ENCODE measurements at regions not wholly inside any gene's neighbourhood (a gene's known extent, or its start where the extent isn't known, plus 50 kb on each side); places are given as distances from the start of the nearest gene placed in this dataset.
"Not testable (repeated sequence)": the region's sequence is repeated elsewhere in the genome, so short reads cannot be mapped to it uniquely, and the experiment has no call there.

DNA sequence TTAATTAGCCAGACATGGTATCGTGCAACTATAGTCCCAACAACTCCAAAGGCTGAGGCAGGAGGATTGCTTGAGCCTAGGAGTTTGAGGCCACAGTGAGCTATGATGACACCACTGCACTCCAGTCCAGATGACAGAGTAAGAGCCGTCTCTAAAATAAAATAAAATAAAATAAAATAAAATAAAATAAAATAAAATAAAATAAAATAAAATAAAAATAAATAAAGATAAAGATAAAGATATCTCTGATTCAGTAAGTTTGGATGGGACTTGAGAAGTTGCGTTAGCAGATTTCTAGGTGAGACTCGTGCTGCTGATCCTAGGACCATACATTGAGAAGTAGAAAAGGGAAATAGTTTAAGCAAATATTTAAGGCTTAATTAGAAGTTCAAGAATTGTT is 254.8 kb upstream of the FAM241A start:
- DNase-seq (ENCODE audit: low read depth in 4 of 4, low spot score in 2 of 4), result no peak

GRCh38 chr4:111905511-111905910 is 239.7 kb upstream of the FAM241A start:
- no peak for DNase-seq (ENCODE audit: low read depth in 4 of 4, low spot score in 2 of 4)

GRCh38 chr4:111919639-111920038 is 225.6 kb upstream of the FAM241A start:
- no peak for DNase-seq (ENCODE audit: low read depth in 4 of 4, low spot score in 2 of 4)

DNA sequence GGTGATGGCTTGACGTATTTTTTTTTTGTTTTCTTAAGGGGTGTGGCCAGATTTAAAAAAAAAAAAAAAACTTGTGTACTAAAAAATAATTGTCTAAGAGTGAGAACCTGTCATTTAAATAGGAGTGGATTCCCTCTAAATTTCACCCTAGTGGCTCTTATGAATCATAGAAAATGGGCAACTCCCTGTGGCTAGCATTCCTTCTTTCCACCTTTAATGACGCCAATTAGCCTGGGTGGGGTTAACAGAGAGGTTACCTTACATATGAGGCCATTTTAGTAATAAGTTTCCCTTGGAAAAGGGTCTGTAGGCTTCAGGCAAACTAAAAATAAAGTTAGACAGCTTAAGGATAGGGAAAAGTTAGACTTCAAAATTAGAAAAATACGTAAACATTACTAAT is 223.5 kb upstream of the FAM241A start:
- no peak for DNase-seq (ENCODE audit: low read depth in 4 of 4, low spot score in 2 of 4)

DNA sequence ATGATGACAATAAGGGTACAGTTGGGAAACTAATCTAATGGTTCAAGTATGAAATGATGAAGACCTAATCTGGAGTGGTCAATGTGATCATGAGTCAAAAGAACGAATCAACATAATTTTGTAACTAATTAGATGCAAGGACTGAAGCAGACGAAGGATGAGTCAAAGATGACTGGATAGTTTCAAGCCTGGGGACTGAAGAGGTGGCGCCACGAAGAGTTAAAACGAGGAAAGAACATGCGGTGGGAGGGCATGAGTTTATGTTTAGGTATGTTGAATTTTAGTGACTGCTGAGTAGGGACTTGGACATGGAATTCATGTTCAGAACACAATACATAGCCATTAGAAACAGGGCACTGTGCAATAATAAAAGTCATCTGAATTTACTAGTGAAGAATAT is 221.5 kb upstream of the FAM241A start:
- DNase-seq (ENCODE audit: low read depth in 4 of 4, low spot score in 2 of 4), result no peak

- no peak for DNase-seq (ENCODE audit: low read depth in 4 of 4, low spot score in 2 of 4)
Measured at GRCh38 chr4:111924696-111925095, 220.6 kb upstream of the FAM241A start.

GRCh38 chr4:111930659-111931058 is 214.6 kb upstream of the FAM241A start:
- no peak for DNase-seq (ENCODE audit: low read depth in 4 of 4, low spot score in 2 of 4)

GRCh38 chr4:111933703-111934102 is 211.6 kb upstream of the FAM241A start:
- no peak for DNase-seq (ENCODE audit: low read depth in 4 of 4, low spot score in 2 of 4)

DNA sequence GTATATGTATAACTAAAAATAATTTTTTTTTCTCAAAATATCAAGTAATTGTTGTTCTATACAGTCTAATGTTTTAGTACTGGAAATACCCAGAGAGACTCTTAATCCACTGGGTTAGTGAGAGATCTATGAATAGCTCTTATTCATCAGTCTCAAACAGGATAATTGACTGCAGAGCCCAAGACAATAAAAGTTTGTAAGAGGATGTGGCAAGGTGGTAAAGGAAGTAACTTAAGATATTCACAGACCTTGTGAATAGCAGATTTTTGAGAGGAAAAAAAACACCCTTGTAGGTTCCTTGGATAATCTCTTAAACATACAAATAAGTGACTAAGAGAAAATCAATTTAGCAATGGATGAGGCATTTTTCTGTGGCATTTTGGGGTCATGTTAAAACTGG is 210.9 kb upstream of the FAM241A start:
- no peak for DNase-seq (ENCODE audit: low read depth in 4 of 4, low spot score in 2 of 4)

DNA sequence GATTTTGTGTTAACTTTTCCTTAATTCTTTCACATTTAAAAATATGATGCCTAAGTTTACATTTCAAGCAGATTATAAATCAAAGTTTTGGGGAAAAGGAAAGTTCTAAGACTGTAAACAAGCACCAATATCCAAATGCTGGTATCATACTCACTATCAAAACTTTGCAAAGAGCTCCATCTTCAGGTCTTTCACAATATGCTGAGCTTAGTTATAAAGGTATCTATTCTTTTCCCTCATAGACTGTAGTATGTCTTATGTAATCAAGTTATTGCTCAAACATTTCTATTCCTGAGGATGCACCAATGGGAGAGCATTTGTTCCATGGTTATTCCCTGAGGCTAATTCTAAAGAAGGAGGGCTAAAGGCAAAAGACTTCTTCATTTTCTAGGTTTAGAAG is 207.9 kb upstream of the FAM241A start:
- no peak for DNase-seq (ENCODE audit: low read depth in 4 of 4, low spot score in 2 of 4)

DNA sequence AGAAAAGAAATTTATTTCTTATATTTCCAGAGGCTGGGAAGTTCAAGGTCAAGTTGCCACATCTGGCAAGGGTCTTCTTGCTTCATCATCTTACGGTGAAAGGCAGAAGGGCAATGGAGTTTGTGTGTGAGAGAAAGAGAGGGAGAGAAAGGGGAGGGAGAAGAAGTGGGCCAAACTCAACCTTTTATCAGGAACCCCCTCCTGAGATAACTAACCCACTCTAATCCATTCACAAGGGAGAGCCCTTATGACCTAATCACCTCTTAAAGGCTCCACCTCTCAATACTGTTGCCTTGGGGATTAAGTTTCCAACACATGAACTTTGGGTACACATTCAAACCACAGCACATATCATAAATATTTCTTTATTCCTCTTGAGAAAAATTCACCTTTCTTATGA is 203.3 kb upstream of the FAM241A start:
- no peak for DNase-seq (ENCODE audit: low read depth in 4 of 4, low spot score in 2 of 4)

DNA sequence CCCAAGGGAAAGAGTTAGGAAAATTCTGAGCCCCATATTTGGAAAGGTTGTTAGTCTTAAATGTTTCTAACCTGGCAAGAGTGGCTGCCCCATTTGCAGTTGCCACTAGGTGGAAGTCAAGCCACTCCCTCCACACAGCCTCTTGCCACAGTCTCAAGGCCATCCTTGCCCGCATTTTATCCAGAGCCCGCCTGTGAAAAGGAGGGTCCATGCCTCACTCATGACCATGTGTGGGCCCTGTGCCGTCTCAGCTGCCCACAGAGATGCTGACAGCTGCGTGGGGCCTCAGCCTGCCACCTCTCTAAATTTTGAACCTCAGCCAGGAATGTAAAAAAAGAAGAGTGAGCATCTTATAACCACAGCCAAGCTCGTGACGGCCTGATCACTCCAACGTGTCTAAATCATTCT is 201.5 kb upstream of the FAM241A start:
- DNase-seq (ENCODE audit: low read depth in 4 of 4, low spot score in 2 of 4), result peak in 1 of 4 donors; percentile 7

DNA sequence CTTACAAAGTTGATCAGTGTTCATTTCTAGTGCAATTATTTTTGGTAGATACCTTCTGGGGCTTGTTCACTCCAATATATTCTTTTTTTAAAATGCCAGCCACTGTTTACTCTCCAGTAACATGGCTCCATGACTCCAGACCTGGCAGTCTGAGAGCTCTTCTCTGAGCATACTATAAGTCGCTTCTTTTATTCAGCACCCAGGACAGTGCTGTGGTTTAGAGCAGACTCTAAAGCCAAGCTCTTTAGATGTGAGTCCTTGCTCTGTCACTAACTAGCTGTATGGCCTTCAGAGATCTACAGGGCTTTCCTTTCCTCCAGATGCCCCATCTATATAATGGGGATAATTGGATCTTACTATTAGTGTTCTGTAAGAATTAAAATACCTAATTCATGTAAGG is 200.2 kb upstream of the FAM241A start:
- DNase-seq (ENCODE audit: low read depth in 4 of 4, low spot score in 2 of 4), result no peak

DNA sequence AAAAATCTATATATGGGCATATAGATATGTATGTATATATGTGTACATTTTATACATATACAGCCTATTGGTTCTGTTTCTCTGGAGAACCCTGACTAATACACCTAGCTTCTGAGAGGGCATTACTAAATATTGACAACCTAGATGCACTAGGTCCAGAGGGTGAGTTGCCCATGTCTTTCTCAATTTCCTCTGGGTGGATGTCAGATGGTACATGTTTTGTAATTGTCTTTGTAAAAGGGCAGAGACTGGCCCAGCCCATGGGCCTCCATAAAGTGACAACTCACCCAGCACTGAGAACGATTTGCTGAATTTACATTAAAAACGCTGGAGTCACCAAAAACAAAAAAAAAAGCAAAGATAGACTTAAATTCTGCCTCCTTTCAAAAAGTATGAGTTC is 198.5 kb upstream of the FAM241A start:
- DNase-seq (ENCODE audit: low read depth in 4 of 4, low spot score in 2 of 4), result no peak

GRCh38 chr4:111952688-111953087 is 192.6 kb upstream of the FAM241A start:
- no peak for DNase-seq (ENCODE audit: low read depth in 4 of 4, low spot score in 2 of 4)

GRCh38 chr4:111954550-111954949 is 190.7 kb upstream of the FAM241A start:
- no peak for DNase-seq (ENCODE audit: low read depth in 4 of 4, low spot score in 2 of 4)

GRCh38 chr4:111955001-111955400 is 190.3 kb upstream of the FAM241A start:
- DNase-seq (ENCODE audit: low read depth in 4 of 4, low spot score in 2 of 4), result no peak

DNA sequence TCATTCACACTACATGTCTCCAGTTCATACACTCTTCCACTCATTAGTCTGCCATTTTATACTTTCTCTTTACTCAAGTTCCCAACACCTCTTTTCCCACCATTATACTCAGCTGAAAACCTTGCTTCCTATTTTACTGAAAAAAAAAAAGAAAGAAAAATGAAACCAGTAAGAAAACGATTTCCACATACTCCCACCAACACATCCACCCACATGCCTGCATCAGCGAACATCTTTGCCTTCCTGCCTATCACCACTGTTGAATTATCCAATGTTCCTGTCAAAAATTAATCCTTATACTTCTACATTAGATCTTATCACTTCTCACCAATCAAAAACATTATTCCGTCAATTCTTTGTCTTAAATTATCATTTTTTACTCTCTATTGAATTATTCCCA is 188.1 kb upstream of the FAM241A start:
- no peak for DNase-seq (ENCODE audit: low read depth in 4 of 4, low spot score in 2 of 4)

GRCh38 chr4:111957997-111958396 is 187.3 kb upstream of the FAM241A start:
- DNase-seq (ENCODE audit: low read depth in 4 of 4, low spot score in 2 of 4), result no peak

DNA sequence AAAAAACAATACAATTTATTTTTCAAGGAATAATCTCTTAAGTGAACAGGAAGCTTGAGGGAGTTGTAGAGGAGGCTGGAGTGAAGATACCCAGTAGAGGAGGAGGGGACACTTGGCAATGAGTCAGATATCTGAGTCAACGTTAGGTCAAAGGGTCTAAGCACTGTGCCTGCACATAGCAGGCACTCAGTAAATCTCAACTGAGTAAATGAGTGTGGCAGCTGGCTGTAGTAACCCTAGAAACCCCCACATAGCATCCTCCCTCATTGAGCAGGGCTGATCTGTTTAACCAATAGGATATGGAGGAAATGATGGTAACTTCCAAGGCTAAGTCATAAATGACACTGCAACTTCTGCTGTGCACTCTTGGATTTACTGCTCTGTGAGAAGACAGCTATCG is 186.0 kb upstream of the FAM241A start:
- no peak for DNase-seq (ENCODE audit: low read depth in 4 of 4, low spot score in 2 of 4)

DNA sequence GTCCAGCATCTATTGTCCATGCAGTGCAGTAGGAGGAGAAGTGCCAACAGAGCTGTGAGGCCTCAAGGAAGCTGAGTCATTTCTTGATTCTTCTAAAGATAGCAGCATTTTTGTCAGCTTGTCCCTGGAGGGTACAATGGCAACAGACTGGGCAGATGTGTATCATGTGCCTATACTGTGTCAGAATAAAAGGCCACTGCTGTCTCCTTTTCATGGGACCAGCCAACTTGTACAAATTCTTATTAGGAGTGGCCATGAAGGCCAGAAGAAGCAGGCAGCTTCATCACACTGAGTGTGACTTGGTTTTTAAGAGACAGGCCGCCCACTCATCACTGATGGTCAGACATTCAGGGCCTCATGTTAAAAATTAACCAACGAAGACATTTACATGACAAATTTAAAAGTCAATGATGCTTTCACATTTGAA is 185.0 kb upstream of the FAM241A start:
- DNase-seq (ENCODE audit: low read depth in 4 of 4, low spot score in 2 of 4), result no peak

GRCh38 chr4:111961026-111961425 is 184.2 kb upstream of the FAM241A start:
- DNase-seq (ENCODE audit: low read depth in 4 of 4, low spot score in 2 of 4), result not testable (repeated sequence)

GRCh38 chr4:111961809-111962208 is 183.4 kb upstream of the FAM241A start:
- DNase-seq (ENCODE audit: low read depth in 4 of 4, low spot score in 2 of 4), result no peak

Data from left renal cortex interstitium (tissue), 4 donors.